ENCODE measurements at regions not wholly inside any gene's neighbourhood (a gene's known extent, or its start where the extent isn't known, plus 50 kb on each side); places are given as distances from the start of the nearest gene placed in this dataset.

- Mint-ChIP-seq H3K4me1 (ENCODE audit: low read depth, unreplicated experiment) (peaks cover 68% of the 10 kb centered on the region), H3K27ac (ENCODE audit: unreplicated experiment) (peak overlapping the region; percentile 99), H3K9me3 (ENCODE audit: unreplicated experiment) (peaks cover 12% of the 10 kb centered on the region), H3K36me3 (ENCODE audit: unreplicated experiment) (no peaks in the 10 kb centered on the region), H3K4me3 (ENCODE audit: unreplicated experiment) (peak overlapping the region; percentile 73), H3K27me3 (ENCODE audit: unreplicated experiment) (peaks cover 10% of the 10 kb centered on the region)
- DNase-seq, result no peak
- no peak for TF ChIP-seq CTCF (IDR thresholded peaks at IDR 0.05; ENCODE audit: partially characterized antibody, unreplicated experiment)
These were observed 114.7 kb upstream of the IRF2BP2 start for GRCh38 chr1:234724516-234725176.

DNA sequence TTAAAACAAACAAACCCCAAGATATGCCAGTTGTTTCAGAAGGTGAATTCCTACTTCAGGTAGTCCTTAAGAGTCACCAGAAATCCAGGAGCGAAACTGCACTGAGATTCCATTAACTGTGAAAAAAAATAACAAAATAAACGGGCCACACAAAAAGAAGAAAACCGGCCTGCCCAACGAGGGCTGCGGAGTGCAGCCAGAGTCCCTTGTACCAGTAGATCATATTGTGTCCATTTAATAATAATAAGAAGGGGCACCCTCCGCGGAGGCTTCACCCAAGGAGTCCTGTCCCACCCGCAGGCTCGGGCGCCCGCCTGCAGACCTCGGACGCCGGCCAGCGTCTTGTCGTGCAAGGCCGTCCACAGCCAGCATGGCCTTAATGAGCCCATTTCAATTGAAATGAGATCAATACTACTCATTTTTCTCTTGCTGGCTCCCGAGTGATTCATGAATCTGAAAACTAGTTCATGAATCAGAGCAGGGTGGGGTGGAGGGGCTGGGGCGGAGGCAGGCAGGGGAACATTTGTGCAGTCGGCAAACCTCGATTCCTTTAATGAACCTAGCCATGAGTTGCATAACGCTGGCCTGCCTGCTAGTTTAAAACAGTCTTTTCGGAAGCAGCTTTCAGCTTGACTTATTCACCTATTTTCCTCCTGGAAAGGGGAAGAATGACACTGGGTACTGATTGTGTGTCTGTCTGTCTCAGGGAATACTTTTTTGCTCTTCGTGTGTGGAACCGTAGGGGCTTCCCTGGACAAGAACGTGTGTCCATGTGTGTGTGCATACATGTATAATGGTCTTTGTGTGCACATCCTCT is 113.1 kb upstream of the IRF2BP2 start:
- peaks cover 14% of the 10 kb centered on the region for H3K27me3 Mint-ChIP-seq (ENCODE audit: unreplicated experiment)
- peak; percentile 49 for DNase-seq
- no peak for TF ChIP-seq CTCF (IDR thresholded peaks at IDR 0.05; ENCODE audit: partially characterized antibody, unreplicated experiment)
- H3K9me3 Mint-ChIP-seq (ENCODE audit: unreplicated experiment), result peaks cover 20% of the 10 kb centered on the region
- no peaks in the 10 kb centered on the region for H3K36me3 Mint-ChIP-seq (ENCODE audit: unreplicated experiment)
- peak overlapping the region; percentile 99 for H3K27ac Mint-ChIP-seq (ENCODE audit: unreplicated experiment)
- H3K4me1 Mint-ChIP-seq (ENCODE audit: low read depth, unreplicated experiment), result peaks cover 81% of the 10 kb centered on the region
- H3K4me3 Mint-ChIP-seq (ENCODE audit: unreplicated experiment), result peak overlapping the region; percentile 75

DNA sequence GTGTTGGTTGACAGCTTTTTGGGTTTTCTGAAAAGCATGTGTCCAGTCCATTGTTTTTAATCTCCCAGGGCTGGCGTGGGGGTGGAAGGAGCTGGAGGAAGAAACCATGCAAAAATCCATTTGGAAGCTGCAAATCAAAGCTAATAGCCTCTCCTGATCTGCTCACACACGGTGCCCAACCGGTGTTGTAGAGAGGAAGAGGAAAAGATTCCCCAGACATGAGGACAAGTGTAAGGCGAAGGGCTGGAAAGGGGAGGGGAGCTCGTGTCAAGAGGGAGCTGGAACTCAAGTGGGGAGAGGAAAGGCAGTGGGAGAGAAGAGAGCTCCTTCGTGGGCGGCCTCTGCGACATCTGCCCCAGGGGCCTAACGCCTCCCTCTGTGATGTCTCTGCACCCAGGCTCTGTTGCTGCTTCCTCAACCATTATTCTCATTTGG is 112.3 kb upstream of the IRF2BP2 start:
- Mint-ChIP-seq H3K4me3 (ENCODE audit: unreplicated experiment) (peak overlapping the region; percentile 75), H3K27ac (ENCODE audit: unreplicated experiment) (peak overlapping the region; percentile 99), H3K27me3 (ENCODE audit: unreplicated experiment) (peaks cover 15% of the 10 kb centered on the region), H3K4me1 (ENCODE audit: low read depth, unreplicated experiment) (peaks cover 86% of the 10 kb centered on the region), H3K9me3 (ENCODE audit: unreplicated experiment) (peaks cover 20% of the 10 kb centered on the region), H3K36me3 (ENCODE audit: unreplicated experiment) (no peaks in the 10 kb centered on the region)
- no peak for TF ChIP-seq CTCF (IDR thresholded peaks at IDR 0.05; ENCODE audit: partially characterized antibody, unreplicated experiment)
- DNase-seq, result no peak

GRCh38 chr1:234721476-234722269 is 111.7 kb upstream of the IRF2BP2 start:
- H3K9me3 Mint-ChIP-seq (ENCODE audit: unreplicated experiment), result peaks cover 20% of the 10 kb centered on the region
- peaks cover 85% of the 10 kb centered on the region for H3K4me1 Mint-ChIP-seq (ENCODE audit: low read depth, unreplicated experiment)
- TF ChIP-seq CTCF (IDR thresholded peaks at IDR 0.05; ENCODE audit: partially characterized antibody, unreplicated experiment), result no peak
- H3K4me3 Mint-ChIP-seq (ENCODE audit: unreplicated experiment), result peak overlapping the region; percentile 75
- peak overlapping the region; percentile 99 for H3K27ac Mint-ChIP-seq (ENCODE audit: unreplicated experiment)
- no peak for DNase-seq
- peaks cover 15% of the 10 kb centered on the region for H3K27me3 Mint-ChIP-seq (ENCODE audit: unreplicated experiment)
- no peaks in the 10 kb centered on the region for H3K36me3 Mint-ChIP-seq (ENCODE audit: unreplicated experiment)
